ENCODE measurements at regions not wholly inside any gene's neighbourhood (a gene's known extent, or its start where the extent isn't known, plus 50 kb on each side); places are given as distances from the start of the nearest gene placed in this dataset.

- no peak for DNase-seq
Measured at GRCh38 chr6:164195942-164196281, 781.4 kb downstream of the QKI start.

- no peak for DNase-seq
Measured at GRCh38 chr6:164195278-164195941, 780.9 kb downstream of the QKI start.

- no peak for DNase-seq
Measured at GRCh38 chr6:164188861-164189260, 774.3 kb downstream of the QKI start.

- no peak for DNase-seq
Measured at GRCh38 chr6:164185471-164185871, 771.0 kb downstream of the QKI start.

GRCh38 chr6:164184410-164184809, 769.9 kb downstream of the QKI start:
- DNase-seq: no peak

GRCh38 chr6:164183556-164184123, 769.1 kb downstream of the QKI start:
- DNase-seq: no peak

GRCh38 chr6:164178679-164179332, 764.3 kb downstream of the QKI start:
- DNase-seq: no peak

- DNase-seq: no peak
Measured at GRCh38 chr6:164169355-164169754, 754.8 kb downstream of the QKI start.

GRCh38 chr6:164168595-164168994, 754.1 kb downstream of the QKI start:
- DNase-seq: no peak

GRCh38 chr6:164167873-164168405, 753.4 kb downstream of the QKI start:
- DNase-seq: no peak

GRCh38 chr6:164166996-164167395, 752.5 kb downstream of the QKI start:
- DNase-seq: no peak

- no peak for DNase-seq
Measured at GRCh38 chr6:164166515-164166914, 752.0 kb downstream of the QKI start.

GRCh38 chr6:164164876-164165275, 750.4 kb downstream of the QKI start:
- no peak for DNase-seq

- no peak for DNase-seq
Measured at GRCh38 chr6:164163239-164163638, 748.7 kb downstream of the QKI start.

- DNase-seq: no peak
Measured at GRCh38 chr6:164159061-164159460, 744.5 kb downstream of the QKI start.

- no peak for DNase-seq
Measured at GRCh38 chr6:164154588-164154987, 740.1 kb downstream of the QKI start.

GRCh38 chr6:164152611-164153010, 738.1 kb downstream of the QKI start:
- DNase-seq: no peak

GRCh38 chr6:164151161-164152120, 736.9 kb downstream of the QKI start:
- no peak for DNase-seq

GRCh38 chr6:164150232-164150631, 735.7 kb downstream of the QKI start:
- DNase-seq: no peak

GRCh38 chr6:164148788-164149187, 734.3 kb downstream of the QKI start:
- no peak for DNase-seq

- no peak for DNase-seq
Measured at GRCh38 chr6:164144316-164144715, 729.8 kb downstream of the QKI start.

GRCh38 chr6:164142322-164142721, 727.8 kb downstream of the QKI start:
- DNase-seq: no peak

- DNase-seq: no peak
Measured at GRCh38 chr6:164135511-164136132, 721.1 kb downstream of the QKI start.
